ENCODE measurements at regions not wholly inside any gene's neighbourhood (a gene's known extent, or its start where the extent isn't known, plus 50 kb on each side); places are given as distances from the start of the nearest gene placed in this dataset.

- no peak for TF ChIP-seq POLR2A (IDR thresholded peaks at IDR 0.05; ENCODE audit: low read depth, low read length)
- TF ChIP-seq POLR2AphosphoS5 (IDR thresholded peaks at IDR 0.05; ENCODE audit: low read depth, low read length), result no peak
These were observed 471.5 kb downstream of the SPRY1 start for GRCh38 chr4:123867910-123868587.

Measured in GM12892 (cell line).